ENCODE measurements at regions not wholly inside any gene's neighbourhood (a gene's known extent, or its start where the extent isn't known, plus 50 kb on each side); places are given as distances from the start of the nearest gene placed in this dataset.
"Not testable (repeated sequence)": the region's sequence is repeated elsewhere in the genome, so short reads cannot be mapped to it uniquely, and the experiment has no call there.

DNA sequence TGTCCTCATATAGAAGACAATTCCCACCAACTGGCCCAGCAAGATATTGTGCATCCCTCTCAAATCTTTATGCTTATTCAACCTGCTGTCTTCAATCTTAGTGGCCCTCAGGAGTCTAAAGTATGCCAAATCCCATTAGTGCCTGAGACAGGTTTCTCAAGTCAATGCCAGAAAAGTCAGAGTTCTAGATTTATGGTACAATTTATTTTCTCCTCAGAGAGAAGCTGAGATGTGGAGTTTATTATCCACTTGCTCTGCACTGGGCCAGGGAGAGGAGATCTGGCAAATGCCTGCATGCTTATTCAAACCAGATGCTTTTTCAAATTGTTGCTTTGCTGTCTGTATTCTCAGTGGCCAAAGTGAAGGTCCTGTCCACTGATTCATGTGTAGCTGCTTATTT is 825.2 kb downstream of the METTL4 start:
- DNase-seq: no peak

DNA sequence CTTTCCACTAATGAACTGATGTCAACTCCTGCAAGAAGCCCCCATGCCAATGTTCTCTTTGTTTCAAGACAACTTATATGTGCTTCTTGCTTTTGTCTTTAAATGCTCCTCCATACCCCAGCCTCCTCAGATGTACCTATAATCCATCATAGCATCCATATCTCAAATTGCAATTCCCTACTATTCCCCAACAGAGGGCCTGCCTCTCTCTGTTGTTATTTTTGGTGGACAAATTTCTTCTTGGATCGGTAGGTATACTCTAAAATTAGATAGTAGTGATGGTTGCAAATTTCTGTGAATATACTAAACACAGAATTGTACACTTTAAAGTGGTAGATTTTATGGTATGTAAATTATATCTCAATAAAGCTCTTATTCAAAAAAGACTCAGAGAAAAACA is 820.1 kb downstream of the METTL4 start:
- DNase-seq: no peak

DNA sequence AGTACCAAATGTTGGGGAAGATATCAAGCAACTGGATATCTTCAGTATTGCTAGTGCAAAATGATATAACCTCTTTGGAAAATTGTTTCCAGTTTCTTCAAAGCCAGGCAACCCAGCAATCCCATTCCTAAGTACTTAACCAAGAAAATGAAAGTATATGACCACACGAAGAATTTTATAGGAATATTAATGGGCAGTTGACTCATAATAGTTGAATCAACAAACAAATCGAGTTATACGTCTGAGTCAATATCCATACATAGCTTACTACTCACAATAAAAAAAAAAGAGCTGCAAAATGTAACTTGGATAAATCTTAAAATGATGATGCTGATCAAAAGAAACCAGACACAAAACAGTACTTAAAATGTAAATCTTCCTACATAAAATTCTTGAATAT is 810.4 kb downstream of the METTL4 start:
- no peak for DNase-seq

DNA sequence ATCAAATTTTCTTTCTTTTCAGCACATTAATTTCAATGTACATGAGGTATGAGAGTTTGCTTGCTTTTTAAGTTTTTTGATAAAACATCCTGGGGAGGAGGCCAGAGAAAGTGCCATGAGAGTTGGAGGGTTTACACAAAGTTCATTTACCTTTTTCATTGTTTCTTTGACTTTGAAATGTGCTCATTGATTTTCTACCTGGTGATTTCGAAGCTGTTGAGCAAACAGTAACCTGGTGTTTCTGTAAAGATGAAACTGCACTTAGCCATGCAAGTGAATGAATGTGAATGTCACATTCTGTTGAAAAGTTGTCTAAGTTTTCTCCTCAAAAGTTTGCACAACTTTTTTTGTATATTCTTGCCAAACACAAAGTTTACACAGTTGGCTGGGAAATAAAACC is 797.0 kb downstream of the METTL4 start:
- DNase-seq: no peak

DNA sequence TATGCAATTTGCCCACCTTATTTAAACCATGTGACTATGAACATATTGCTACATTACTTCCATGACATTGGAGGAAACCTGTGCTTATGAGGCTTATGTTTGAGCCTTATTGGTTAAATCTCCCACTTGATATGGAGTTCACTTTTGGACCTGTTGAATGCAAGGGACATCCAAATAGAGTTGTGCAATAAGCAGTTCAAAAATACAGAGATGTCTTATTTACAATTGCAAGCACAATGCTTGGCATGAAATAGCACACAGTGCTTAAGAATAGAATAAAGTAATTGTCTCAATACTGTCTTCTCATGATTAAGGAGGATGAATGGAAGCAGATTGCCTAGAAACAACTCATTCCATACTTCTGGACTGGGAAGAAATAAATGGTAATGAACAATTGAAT is 793.5 kb downstream of the METTL4 start:
- DNase-seq: no peak

DNA sequence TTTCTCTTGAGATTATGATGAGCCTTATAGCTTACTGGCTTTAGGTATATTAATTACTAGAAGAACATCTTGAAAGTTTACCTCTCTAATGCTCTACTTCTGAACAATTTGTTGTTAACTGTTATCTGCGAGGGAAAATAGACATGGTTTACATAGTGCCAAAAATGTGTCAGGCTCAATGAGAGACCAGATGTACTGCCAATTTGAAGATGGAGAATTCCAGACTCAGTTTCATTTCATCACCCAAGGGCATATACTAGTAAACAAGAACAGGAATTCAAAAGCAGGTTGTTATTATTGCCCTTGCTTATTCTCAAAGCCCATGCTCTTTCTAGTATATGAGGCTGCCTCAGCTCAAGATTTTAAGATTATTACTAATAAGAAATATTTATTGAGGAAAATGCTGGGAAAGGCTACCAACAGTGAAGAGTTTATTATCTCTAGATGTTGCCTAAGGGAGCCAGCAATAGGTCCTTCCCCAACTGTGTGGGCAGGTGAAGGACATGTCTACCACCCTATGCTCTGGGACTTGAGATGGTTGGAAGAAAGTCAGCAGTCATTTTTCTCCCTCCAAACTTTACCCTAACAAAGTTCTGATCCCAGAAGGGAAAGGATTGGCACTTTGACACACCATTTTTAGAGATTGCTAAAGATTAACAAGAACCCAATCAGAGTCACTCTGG is 792.7 kb downstream of the METTL4 start:
- no peak for DNase-seq

DNA sequence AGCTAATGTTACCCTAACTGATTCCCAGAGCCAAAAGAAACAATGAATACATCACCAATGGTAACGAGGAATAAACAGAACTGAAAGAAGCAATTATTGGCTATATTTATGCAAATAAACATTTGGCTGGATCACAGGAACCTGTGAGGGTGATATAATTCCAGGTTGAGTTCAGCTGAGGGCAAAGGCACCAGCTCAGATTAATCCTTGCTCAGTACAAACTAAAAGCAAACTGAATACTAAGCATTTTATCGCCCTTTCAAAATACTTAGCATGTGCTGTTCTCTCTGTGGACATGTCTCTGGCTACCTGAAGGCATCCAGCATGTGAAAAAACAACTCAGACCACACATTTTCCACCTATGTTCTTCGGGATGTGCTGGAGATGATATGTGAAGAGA is 791.7 kb downstream of the METTL4 start:
- DNase-seq: no peak

DNA sequence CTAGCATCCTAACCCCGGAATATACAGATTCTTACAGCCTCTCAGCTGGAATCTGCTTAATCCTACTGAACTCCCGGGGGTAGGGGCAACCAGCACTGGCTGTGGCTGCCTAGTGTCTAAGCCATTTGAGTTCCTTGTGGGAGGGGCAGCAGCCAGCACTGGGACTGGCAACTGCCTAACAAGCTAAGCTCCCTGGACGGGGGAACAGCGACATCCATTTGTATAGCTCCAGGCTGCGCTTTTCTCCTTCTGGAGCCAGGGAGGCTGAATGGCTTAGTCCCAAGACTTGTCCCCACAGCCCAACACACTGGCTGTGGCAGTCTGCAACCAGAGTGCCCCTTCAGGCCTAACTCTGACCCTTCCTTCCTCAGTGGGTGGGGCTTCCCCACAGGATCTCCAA is 787.2 kb downstream of the METTL4 start:
- DNase-seq: no peak

DNA sequence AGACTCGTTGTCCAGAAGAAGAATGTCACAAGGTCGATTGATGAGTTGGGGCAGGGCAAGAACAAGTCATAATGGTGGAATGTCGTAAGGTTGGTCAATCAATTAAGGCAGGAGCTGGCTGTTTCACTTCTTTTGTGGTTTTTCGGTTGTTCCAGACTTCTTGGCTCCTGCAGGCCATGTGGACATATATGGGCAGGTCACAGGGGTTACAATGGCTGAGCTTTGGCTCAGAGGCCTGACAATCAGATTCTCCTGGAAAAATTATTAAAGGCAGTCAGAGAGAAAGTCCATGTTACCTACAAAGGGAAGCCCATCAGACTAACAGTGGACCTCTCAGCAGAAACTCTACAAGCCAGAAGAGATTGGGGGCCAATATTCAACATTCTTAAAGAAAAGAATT is 785.3 kb downstream of the METTL4 start:
- DNase-seq: not testable (repeated sequence)

DNA sequence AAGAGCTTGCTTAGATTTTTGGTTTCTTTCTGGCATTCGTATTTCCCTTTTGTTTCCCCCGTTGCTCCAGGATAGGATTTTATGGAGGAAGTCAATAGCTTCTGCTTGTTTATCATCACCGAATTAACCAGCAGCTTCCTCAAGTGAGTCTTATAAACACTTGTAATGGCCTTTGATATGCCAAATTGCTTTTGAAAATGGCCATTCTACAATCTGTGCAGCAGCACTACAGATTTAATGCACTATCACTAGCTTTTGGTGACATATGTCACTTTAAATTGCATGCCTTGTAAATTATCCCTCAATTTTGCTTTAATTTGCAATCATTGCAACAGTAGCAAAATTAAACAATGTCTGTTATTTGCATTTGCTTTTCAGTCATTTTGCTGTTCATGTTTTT is 774.7 kb downstream of the METTL4 start:
- DNase-seq: no peak

DNA sequence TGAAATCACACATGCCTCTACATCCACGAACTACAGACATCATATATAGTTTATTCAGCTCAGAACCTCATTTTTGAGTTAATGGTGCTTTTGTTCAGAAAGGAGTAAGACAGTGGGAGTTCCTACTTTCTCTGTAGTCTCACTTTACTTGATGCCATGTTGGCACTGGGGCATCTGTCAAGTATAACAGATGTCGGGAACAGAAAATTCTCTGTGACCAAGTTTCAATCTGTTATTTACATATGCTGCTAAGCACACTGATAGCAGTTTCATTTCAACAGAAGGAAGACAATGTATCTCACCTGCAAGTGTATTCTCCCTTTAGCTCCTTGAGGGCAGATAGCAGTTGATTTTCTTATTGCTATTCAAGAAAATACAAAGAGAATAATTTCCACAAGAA is 774.1 kb downstream of the METTL4 start:
- DNase-seq: no peak

DNA sequence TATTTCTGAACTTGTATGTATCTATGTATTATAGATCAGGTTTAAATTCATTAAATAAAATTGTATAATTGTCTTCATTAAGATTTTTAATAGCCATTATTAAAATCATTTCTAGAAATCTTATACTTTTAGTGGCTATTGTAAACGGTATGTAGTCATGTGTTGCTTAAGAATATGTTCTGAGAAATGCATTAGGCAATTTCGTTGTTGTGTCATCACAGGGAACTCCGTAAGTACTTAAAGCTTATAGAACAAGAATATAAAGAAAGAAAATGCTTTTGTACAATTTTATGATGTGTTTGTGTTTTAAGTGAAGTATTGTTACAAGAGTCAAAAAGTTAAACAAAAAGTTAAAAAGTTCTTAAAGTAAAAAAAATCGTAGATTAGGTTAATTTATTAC is 765.8 kb downstream of the METTL4 start:
- DNase-seq: no peak

DNA sequence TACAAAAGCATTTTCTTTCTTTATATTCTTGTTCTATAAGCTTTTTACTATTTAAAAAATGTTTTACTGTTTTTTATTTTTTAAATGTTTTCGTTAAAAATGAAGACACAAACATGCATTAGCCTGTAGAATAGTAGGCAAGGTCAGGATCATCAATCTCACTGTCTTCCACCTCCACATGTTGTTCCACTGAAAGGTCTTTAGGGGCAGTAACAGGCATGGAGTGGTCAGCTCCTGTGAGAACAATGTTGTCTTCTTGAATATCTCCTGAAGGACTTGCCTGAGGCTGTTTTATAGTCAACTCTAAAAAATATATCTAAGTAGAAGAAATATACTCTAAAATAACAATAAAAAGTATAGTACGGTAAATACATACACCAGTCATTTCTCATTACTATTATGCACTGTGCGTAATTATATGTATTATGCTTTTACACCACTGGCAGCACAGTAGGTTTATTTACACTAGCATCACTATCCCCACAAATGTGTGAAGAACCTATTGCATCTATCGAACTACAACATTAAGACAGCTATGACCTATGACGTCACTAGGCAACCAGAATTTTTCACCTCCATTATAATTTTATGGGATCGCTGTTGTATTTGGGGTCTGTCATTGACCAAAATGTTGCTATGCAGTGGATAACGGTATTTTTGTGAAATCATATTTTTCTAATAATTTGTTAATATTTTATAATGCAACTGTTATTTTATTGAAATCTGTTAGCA is 764.3 kb downstream of the METTL4 start:
- DNase-seq: no peak

DNA sequence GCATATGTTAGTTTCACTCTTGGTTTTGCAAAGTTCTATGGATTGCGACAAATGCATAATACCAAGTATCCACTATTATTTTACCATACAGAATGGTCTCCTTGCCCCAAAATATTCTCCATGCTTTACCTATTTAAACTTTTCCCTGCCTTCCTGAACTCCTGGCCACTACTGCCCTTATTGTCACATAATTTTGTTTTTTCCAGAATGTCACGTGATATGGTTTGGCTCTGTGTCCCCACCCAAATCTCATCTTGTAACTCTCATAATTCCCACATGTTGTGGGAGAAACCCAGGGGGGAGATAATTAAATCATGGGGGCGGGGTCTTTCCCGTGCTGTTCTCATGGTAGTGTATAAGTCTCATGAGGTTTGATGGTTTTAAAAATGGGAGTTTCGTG is 760.0 kb downstream of the METTL4 start:
- DNase-seq: no peak

DNA sequence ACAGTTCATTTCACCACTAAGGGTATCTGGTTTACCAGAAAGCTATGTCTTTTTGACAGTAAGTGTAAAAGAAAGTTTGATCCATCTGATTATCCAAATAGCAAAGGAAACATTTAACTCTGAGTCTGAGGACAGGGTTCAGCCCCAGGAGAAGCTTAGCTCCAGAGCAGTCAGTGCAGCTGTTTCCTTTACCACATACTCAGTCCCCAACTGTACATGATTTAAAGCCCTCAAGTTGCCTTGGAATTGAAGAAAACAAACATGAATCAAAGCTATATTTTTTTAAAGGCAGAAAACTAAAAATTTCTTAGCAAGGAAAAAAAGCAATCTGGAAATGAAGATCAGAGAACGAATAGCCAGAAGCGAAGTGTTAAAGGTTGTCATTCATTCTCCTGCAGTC is 746.0 kb downstream of the METTL4 start:
- DNase-seq: no peak

DNA sequence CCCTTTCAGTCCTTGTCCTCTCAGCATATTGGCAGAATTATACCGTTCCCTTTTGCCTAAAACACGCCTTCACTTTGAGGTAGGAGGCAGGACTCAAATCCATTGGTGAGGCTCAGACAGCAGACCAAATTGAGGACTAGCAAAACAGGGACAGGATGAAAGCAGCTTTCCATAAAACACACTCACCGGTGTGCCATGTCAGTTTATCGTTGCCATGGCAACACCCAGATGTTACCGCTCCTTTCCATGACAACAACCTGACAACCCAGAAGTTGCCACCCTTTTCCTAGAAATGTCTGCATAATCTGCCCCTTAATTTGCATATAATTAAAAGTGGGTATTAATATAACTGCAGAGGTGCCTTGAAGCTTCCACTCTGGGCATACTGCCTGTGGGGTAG is 730.4 kb downstream of the METTL4 start:
- no peak for DNase-seq

DNA sequence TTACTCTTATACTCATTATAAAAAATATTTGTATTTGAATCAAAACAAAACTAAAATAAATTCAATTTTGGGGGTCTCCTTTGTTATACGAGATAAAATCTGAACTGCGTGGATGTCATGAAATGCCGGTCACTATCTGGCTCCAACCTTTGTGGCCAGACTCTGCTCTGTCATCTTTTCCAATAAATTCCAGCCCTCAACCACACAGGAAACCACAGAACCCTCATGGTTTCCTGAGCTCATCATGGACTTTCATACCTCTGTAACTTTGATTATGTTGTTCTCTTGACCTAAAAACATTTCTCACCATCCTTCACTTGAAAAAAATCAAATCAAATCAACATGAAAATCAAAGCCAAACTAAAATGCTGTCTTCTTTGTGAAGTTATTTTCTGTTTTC is 724.7 kb downstream of the METTL4 start:
- no peak for DNase-seq

DNA sequence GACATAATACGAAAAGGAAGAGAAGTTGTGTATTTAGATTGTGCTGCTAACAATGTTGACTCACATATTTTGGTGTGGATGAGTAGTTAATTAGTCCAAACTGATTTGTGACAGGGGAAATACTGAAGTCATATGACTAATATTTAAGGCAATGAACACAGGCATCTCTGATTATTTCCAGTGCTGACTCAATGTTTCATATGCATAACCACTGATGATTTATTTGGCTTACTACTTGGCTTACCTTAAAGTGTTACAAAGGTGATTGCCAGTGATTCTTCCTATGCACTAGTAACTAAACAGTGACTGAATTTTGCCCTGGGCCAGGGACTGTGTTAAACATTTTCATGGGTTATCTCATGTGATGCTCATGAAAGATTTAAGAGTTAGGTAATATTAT is 722.6 kb downstream of the METTL4 start:
- no peak for DNase-seq

DNA sequence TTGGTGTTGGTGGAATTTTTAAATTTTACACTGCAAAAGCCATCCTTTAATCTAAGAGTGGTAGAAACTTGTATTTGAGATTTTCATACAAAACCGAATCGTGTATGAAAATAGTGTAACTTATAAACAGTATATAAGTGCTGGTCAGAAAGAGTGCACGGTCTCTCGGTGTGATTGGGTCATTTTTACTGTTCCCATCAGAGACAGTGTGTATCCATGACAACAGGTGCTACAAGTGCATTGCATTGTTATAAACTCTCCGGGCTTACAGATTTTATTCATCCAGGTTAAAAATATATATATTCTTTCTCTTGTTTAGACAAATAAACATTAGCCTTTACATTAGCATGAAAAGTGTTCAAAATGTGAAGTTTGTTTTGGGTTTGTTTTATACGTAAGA is 721.9 kb downstream of the METTL4 start:
- DNase-seq: no peak

DNA sequence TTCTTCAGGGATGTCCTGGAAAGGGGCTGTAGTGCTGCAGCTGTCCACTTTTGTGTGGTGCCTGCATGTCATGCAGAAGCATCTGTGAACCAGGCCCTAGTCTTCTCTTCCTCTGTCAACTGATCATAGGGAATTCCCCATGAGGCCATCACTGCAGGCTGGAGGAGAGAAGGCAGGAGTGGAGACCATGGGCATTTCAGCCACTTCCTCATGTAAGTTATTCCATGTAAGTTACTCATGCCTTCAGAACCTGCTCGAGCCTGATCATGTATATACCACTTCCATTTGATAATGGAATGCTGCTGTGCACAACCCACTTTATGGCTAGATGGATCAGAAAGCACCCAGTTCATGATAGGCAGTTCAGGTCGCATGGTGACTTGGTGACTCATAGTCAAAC is 714.0 kb downstream of the METTL4 start:
- DNase-seq: not testable (repeated sequence)

DNA sequence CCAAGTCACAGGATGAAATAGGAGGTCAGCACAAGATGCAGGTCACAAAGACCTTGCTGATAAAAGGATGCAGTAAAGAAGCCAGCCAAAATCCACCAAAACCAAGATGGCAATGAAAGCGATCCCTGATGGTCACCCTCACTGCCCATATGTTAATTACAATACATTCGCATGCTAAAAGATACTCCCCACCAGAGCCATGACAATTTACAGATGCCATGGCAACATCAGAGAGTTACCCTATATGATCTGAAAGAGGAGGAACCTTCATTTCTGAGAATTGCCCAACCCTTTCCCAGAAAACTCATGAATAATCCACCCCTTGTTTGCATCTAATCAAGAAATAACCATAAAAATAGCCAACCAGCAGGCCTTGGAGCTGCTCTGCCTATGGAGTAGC is 709.8 kb downstream of the METTL4 start:
- no peak for DNase-seq

DNA sequence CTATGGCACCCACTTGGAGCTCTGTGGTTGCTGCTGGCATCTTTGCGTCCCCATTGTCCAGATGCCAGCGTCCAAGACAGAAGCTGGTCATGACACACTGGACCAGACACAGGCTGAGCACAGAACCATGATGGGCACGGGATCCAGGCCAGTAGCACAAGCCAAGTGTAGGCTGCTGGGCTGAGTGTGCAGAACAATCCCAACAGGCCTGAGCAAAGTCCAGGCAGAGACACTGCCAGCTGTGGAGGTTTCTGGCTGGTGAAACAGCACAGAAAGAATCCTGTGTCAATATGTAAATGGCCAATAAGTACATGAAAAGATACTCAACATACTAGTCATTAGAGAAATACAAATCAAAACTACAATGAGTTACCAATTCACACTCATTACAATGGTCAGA is 705.4 kb downstream of the METTL4 start:
- DNase-seq: no peak

DNA sequence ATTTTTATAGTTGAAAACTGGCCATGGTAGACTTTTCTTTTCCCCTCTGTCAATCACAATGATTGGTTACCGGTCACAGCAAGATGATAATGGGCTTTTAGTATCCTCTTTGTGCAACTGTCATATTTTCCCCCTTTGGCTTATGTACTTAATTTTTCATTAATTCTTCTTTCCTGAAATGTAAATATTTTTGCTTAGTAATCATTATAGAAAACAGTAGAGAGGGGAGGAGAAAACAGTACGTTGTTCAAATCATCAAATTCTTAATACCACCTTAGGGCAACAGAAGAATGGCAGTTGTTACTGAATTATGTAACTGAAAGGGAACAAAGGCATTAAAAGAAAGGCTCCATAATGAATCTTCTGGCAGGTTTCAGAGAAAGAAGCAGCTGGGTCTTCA is 699.0 kb downstream of the METTL4 start:
- DNase-seq: no peak

DNA sequence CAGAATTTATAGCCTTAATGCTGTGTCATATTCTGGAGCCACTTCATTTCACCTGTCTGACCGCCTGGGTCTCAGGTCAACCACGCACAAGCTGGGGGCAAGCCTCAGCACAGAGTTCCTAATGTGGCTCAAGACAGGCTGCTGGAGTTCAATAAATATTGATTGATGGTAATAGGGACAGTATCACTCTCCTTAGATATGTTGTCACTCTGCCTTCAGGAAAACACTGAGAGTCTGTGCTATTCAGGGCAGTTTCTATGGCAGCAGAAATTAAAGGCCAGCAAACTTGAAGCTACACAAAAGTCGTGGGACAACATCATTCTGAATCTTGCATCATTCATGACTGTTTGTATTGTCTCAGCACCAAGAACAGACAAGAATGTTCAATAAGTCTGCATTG is 696.1 kb downstream of the METTL4 start:
- no peak for DNase-seq

DNA sequence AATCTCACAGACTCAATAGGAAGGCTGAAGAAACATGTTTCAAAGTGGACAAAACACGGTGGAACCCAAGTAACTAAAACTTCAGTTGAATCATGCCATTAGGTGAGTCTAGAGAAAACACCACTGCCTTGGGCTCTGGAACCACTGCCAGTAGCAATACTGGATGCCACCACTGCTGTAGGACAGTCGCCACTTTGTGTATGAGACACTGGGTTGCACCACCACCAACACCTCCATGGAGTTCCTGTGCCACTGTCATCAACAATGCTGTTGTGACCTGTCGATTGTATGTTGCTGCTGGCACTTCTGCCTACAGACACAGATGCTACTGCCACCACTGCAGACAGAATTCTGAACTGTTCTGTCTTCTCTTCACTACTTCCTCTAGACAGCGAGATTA is 686.7 kb downstream of the METTL4 start:
- no peak for DNase-seq

Measured in activated effector memory CD4-positive, alpha-beta T cell treated with Interleukin-2 at 50 U/mL for 16 hours (primary cell).